ENCODE measurements at regions not wholly inside any gene's neighbourhood (a gene's known extent, or its start where the extent isn't known, plus 50 kb on each side); places are given as distances from the start of the nearest gene placed in this dataset.
"Not testable (repeated sequence)": the region's sequence is repeated elsewhere in the genome, so short reads cannot be mapped to it uniquely, and the experiment has no call there.

DNA sequence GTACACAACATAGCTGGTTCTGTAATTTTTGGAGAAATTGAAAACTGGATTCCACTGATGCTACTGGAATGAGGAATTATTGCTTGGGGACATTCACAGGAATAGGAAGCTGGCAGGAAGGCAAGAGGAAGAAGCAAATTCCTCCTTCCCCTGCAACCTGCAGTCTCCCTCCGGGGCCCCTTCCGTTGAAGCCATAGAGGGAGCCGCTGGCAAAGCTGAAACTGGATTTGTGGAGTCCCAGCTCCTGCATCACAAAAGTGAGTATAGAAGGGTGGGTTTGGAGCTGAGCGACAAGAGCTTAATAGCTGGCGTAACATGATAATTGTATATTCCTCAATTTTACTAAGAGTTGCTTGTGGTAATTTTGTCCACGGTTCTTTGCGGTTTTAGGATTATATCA is 190.8 kb downstream of the ADRA2A start:
- peak in 1 of 4 experiments; percentile 3 for DNase-seq

DNA sequence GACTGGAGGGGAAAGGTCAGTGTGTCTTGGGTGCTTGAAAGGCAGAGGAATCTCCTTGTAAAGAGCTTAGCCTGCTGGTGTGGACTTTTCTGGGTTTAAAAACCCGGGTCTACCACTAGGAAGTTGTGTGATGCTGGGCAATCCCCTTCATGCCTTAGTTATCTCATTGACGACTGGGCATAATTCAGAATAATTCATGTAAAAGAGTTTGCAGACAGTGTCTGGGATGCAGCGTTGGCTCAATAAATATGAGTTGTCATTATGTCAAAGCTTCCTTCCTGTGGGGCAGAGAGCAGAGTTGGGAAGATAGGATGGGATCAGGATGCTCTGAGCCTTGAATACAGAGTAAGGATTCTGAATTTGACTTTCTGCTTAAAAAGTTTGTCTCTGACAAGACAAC is 196.4 kb downstream of the ADRA2A start:
- DNase-seq: no peak

DNA sequence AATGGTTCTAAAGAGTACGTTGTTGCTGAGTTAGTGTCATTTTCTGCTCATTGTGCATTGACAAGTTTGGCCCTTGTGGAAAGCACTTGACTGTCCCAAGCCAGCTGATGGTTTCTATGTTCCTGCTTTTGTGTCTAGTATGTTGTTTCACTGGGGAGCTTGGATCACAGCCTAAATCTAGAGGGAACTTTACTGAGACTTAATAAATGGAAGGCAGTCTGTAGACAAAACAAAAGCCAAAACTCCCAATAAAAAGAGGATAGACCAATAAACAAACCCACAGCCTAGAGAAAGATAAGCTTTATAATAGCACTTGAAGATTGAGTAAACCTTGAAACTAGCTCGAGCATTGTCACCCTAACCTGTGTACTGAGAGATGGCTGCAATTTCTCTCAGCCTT is 196.8 kb downstream of the ADRA2A start:
- DNase-seq: no peak

DNA sequence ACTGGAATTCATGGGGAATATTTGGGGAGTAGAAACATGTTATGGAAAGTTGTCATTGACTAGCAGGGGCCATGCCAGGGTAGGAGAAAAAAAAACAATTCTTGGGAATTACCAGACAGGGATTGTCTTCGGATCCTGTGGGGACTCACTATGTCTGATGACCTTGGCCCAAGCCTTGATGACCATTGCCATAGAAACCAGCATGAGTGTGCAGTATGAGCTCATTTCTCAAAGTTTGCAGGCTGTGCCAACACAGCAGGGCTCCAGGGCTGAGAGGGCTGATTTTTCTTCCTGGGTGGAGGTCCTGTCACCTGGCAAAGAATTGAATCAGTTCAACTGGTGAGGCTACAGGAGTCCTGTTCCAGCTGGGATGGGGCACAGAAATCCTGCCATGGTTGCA is 198.3 kb downstream of the ADRA2A start:
- DNase-seq: no peak

DNA sequence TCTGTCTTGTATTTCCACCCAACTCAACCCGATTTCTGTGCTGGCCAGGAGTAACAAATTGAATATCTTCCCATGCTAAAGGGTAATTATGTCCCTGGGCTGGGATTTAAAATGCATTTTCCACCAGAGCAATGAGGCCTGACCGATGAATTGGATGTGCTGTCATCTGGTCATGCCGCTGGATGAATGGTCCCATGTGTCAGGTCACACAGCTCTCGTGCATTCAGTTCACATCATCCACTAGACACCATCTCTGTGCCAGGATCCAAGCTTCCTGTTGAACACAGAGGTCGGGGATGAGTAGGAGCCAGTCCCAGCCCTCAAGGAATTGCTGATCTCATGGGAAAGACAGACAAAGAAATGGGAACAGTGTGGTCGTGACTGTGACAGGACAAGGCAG is 200.8 kb downstream of the ADRA2A start:
- no peak for DNase-seq

DNA sequence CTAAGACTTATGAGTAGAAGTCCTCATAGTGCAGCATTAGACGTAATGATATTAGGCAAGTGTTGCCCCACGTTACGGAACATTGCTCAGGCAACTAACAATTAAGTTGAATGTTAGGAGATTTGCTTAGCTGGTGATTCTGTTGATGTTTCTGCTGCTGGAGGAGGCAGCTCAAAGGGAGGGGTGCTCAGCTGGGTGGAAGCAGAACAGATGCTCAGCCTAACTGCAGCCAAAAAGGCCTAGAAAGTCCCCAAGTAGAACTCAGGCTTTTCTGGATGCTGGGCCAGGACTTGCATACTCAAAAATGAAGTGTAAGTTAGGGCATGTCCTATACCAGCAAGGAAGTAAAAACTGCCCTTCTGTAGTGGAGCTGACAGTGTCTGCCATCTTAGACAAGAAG is 201.4 kb downstream of the ADRA2A start:
- no peak for DNase-seq

DNA sequence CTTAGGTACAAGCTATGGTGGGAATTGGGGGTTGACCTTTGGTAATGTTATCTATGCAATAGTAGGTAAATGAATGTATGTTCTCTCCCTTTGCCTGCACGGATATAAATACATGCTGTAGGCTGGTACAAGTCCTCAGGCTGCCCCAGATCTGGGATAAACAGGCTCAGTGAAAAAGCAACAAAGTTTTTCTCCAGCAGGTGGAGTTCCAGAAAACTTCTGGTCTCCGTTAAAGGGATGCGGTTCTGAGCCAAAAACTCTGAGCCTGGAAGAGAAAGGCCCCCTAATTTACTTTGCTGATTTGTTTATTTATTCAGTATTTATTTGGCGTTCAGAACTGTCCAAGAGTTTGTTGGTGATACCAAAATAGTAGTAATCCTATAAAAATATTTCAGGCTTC is 204.7 kb downstream of the ADRA2A start:
- no peak for DNase-seq

DNA sequence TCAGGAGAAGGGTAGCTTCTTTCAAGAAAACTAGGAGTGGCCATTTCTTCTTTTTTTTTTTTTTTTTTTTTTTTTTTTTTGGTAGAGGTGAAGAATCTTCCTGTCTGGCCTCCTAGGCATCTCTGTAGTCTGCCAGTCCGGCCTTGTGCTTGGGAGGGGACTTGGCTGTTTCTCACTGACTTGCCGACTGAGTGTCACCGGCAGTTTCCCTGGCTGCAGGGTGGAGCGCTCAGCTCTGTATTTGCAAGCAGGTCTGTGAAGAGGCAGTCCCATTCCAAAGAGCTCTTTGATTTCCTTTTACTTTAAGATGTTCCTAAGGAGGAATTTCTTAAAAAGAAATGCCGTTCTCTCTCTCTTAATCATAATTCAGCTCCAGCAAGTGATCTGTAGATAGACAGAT is 212.6 kb downstream of the ADRA2A start:
- no peak for DNase-seq

DNA sequence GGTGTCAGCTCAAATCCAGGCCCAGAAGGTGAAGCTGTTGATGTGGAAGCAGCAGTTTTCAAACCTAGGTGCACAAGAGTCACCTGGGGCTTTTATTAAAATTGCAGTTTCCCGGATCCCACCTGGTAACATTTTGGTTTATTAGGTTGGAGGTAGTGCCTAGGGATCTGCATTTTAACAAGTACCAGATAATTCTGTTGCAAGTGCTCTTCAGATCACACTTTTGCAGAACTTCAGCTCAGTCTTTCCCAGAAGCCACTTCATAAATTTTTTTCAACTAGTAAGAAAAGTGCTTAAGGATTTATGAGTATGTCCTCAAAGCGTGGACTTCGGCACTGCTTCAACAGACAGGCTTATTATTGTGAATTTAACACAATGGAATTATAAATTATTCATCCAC is 213.8 kb downstream of the ADRA2A start:
- no peak for DNase-seq

DNA sequence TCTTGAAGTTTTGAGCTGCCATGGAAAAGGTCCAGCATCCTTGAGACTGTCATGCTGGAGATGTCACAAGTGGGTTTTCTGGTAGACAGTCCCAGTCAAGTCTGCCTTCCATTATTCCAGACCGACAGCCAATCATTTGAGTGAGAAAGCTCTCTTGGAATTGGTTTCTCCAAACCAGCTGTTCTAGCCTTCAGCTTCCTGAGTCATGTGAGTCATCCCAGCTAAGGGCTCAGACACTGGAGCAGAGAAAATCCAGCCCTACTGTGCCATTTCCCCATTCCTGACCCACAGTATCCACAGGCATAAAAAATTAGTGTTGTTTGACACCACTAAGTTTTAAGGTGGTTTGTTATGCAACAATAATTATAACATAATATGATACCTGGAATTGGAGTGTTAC is 219.0 kb downstream of the ADRA2A start:
- DNase-seq: no peak

DNA sequence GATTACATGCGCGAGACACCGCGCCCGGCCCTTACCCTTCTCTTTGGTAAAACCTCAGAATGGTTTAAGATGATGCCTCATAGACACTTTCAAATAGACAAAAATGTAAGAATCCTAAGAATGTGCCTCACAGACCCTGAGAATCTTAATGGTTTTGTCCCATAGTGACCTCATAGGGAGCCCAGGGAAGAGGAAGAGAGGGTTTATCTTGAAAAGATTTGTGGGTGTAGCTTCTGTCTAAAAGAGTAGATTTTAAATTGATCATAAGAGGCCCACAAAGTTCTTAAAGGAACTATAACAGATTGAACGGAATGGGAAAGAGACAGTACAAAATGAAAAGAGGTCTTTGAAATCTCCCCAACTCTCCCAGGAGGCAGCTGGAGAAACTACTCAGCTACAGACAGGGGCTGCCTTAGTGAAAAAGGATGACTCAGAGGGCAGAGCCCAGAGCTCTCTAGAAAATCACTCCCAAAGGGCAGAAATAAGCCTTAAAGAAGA is 220.6 kb downstream of the ADRA2A start:
- DNase-seq: no peak

DNA sequence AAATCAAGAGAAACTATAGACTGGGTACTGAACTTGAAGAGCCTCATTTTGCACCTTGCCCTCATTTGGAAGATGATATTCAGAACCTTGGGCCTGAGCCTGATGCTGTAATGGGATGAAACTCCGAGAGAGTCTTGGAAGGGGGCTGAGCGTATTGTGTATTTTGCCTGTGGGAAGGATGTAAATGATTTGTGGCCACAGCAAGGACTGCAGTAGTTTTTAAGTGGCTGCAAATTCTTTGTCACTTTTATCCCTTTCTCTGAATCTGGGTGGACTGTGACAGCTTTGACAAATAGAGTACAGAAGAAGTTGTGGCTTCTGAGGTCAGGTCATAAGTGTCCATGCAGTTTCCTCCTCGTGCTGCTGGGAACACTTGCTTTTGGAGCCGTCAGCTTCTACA is 221.2 kb downstream of the ADRA2A start:
- DNase-seq: no peak

DNA sequence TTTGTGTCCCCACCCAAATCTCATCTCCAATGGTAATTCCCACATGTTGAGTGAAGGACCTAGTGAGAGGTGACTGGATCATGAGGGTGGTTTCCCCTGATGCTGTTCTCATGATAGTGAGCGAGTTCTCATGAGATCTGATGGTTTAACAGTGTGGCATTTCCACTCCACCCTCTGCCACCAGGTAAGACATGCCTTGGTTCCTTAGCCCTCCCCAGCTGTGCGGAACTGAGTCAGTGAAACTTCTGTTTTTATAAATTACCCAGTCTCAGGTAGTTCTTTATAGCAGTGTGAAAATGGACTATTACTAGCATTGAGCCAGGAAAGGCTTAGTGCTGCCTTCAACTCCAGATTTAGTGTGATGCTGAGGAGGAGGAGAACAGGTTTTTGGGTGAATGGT is 222.2 kb downstream of the ADRA2A start:
- no peak for DNase-seq

DNA sequence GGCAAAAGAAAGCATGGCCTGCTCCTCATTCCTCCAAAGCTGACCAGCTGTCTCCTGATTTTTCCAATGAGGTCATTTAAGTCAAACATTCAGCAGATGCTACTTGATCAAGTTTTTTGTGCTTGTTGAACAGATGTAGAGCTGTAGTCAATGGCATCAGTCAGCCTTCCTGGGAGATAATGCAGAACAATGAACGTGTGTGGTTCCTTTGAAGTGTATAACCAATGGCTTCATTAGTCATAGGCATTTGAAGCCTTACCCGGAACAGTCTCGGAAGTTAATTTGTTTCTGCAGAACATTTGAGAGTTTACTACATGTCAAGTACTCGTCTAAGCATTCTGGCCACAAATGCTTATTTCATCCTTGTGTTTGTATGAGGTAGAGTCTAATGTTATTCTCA is 227.1 kb downstream of the ADRA2A start:
- DNase-seq: no peak

DNA sequence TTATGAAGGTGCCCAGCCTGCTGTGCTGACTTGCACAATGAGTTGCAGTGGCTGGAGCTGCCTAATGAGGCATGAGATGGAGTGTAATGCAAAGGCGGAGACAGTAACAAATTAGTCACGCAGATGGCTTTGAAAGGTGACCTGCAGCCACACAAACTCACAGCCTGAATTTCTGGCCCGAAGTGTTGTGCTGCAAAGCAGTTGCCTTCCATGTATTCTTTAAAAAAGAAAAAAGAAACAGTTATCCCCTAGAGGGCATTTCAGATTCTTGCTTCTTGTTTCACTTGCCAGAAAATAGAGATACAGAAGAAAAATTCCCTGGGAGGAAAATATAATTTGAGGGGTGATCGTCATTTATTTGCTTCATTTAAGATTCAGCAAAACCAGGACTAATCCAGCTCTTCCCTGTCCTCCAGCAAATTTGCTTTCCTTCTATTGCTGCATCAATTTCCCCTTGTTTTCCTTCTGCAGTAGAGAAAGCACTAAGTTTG is 239.9 kb downstream of the ADRA2A start:
- DNase-seq: no peak

DNA sequence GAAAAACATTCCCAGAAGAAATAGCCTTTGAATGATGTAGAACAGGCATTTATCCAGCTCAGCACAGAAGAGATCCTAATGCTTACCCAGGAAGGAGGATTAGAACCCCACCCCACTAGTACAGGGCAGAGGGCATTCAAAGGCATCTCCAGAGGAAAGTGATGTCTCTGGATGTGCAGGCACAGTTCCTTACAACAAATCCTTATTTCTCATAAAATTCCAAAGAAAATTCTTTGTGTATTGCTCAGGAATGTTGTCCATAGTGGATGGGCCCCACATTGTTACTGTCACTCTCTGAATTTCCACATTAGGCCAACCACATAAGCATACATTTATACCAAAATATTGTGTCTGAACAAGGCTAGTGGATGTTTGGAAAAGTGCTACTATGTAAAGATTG is 243.0 kb downstream of the ADRA2A start:
- DNase-seq: no peak

DNA sequence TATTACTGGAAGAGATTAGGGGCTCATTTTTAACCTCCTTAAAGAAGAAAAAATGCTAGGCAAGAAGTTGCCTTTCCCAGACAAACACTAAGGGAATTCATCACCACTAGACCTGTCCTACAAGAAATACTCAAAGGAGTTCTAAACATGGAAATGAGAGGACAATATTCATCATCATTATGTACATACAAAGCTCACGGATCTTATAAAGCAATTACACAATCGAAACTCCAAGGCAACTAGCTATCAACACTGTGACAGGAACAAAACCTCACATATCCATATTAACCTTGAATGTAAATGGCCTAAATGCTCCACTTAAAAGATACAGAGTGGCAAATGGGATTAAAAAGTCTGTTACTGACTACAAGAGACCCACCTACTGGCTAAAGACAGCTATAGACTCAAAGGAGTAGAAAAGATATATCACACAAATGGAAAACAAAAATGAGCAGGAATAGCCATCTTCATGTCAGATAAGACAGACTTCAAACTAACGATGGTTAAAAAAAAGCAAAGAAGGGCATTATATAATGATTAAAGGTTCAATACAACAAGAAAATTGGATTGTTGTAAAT is 246.6 kb downstream of the ADRA2A start:
- DNase-seq: no peak

DNA sequence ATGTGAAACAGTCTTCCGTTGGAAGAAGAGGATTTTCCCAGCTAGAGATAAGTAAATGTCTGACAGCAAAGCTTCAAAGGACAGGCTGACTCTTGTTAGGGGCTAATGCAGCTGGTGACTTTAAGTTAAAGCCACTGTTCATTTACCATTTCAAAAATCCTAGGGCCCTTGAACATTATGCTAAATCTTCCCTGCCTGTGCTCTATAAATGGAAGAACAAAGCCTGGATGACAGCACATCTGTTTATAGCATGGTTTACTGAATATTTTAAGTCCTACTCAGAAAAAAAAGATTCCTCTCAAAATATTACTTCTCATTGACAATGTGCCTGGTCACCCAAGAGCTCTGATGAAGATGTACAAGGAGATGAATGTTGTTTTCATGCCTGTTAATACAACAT is 255.3 kb downstream of the ADRA2A start:
- not testable (repeated sequence) for DNase-seq

DNA sequence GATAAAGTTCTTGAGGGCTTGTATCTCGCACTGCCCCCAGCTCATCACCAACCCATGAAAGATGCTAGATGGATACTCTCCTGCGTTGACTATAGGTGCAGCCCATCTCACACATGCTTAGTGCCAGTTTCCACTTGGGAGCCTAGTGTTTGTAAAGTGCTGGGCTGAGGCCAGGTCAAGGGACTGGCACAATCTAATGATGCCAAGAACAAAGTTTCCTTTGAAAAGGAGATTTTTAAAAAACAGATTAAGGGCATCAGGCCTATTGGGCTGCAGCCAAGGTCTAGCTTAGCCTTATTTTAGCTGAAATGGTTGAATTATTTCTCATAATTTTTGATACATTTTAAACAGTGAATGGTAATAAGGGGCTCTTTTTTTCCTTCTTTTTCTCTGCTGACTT is 259.0 kb downstream of the ADRA2A start:
- no peak for DNase-seq

DNA sequence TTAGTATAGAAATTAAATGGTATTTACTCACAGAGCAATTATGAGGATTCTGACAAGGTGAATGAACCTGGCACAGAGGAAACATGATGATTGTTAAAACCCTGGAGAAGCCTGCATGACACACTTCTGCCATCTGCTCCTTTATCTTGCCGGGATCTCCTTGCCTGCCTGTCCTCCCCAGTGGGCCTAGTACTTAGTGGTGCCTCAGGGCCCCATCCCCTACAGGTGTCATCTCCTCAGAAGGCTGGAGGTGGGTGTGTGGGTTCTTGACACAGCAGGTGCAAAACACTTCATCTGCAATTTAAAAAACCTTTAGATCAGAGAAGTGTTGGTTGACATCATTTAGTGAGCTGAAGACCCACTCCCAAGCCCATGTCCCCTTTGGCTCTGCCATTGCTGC is 261.2 kb downstream of the ADRA2A start:
- DNase-seq: no peak

DNA sequence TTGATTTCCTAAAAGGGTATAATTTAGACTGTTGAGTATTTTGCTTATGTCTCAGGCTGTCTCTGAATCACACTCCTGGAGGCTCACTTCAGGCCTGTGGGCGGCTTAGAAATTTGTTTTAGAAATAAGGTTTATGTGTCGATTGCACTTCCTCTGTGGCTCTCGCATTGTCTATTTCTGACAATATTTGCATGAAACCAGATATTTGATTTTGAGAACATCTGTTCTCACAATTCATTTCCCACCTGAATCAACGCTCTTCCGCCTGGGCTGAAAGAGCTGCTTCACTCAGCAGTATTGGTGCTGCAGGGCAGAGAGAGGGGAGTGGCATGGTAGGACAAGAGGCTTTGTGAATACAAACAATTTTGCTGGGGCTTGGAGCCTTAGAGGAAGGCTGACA is 262.0 kb downstream of the ADRA2A start:
- DNase-seq: no peak

DNA sequence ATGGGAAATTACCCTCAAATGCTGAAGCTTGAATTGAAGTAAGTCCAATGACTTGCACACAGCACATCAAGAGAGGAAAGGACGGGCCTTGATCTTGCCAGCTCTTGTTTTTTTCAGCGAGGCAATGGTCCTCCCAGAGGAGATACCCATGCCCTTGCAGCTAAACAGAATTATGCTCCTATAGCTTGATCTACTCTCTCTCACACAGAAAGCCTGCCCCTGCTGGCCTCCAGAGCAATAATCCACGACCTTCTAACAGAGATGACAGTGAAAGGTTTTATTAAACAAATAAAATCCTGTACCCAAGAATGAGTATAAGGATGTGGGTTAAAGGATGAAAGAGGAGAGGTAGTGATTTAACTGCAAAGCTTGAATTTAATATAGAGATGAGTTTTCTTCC is 268.0 kb downstream of the ADRA2A start:
- DNase-seq: no peak

DNA sequence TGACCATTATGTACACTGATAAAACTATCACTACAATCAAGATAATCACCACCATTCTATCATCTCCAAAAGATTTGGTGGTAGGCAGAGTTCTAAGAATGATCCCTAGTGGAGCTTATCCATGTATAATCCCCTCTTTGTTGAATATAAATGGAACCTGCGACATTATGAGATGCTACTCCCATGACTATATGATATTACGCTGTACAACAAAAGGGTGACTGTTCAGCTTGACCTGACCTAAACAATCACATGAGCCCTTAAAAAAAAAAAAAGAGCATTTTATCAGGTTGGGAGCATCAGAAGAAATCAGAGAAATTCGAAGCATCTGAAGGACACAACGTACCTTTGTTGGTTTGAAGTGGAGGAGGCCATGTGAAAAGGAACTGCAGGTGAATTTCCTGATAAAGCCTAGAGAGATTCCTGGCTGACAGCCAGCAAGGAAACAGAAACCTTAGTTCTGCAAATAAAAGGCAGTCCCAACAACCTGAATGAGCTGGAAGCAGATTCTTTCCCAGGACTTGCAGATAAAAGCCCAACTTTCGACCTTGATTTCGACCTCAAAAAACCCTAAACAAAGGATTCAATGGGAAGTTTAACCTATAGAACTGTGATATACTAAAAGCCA is 270.7 kb downstream of the ADRA2A start:
- DNase-seq: no peak

DNA sequence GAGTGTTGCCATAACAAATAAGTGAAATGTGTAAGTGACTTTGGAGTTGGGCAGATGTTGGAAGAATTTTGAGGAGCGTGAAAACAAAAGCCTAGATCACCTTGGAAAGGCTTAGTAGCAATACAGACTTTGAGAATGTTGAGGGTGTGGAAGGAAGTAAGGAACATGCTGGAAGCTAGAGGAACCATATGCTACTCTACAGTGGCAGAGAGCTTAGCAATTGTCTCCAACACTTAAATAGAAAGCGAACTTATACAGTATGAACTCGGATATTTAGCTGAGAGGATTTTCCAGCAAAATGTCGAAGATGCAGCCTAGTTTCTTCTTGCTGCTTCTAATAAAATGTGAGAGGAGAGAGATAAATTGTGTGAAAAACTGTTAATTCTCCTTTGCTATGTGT is 271.2 kb downstream of the ADRA2A start:
- no peak for DNase-seq

DNA sequence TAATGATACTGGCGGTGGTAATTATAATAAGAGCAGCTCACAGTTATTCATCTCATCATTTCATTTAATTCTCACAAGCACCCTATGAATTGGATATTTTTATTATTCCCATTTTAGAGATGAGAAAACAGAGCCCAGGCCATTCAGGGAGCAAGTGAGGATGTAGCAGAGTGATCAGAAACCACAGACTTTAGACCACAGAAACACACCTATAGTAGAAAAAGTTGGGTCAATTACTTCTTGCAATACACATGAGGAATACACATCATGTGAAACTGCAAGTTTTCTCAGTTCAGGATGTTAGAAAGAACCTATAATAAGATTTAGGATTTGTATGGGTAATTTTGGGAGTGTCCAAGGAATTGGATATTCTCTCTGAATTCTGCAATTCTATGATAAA is 278.0 kb downstream of the ADRA2A start:
- no peak for DNase-seq
